ENCODE measurements at regions not wholly inside any gene's neighbourhood (a gene's known extent, or its start where the extent isn't known, plus 50 kb on each side); places are given as distances from the start of the nearest gene placed in this dataset.

DNA sequence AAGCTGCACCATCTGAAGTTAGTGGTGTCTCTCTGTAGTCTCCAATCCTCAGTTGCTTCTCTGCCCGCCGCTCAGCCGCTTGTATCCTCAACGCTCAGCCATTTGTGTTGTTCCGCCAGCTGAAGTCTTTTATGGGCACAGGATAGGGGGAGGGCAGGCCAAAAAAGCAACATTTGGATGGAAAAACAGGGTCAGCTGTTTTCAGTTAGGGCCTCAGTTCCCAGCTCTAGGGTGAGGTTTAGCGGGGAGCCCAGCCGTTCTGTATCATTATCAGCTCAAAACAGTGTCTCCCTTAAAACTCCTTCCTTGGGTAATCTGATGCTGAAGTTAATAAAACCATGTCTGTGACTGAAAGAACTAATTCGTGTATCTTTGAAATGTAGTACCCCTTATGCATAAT is 329.5 kb upstream of the AZI2 start:
- no peak for DNase-seq
- Histone ChIP-seq H3K4me3 (no peak overlapping the region), H3K9me3 (no peaks in the 10 kb centered on the region), H3K36me3 (no peaks in the 10 kb centered on the region), H3K27me3 (replicated peaks in 1 of 7) (no peaks in the 10 kb centered on the region), H3K4me1 (no peaks in the 10 kb centered on the region), H3K27ac (no peak overlapping the region)
- WGBS, 5 donors = 81 to 97% (median 90%) methylated on average over 8 of the region's 8 CpGs
- TF ChIP-seq POLR2AphosphoS5 (IDR thresholded peaks at IDR 0.05) (no peak), POLR2A (IDR thresholded peaks at IDR 0.05) (no peak)
- TF ChIP-seq, protein P1, sequence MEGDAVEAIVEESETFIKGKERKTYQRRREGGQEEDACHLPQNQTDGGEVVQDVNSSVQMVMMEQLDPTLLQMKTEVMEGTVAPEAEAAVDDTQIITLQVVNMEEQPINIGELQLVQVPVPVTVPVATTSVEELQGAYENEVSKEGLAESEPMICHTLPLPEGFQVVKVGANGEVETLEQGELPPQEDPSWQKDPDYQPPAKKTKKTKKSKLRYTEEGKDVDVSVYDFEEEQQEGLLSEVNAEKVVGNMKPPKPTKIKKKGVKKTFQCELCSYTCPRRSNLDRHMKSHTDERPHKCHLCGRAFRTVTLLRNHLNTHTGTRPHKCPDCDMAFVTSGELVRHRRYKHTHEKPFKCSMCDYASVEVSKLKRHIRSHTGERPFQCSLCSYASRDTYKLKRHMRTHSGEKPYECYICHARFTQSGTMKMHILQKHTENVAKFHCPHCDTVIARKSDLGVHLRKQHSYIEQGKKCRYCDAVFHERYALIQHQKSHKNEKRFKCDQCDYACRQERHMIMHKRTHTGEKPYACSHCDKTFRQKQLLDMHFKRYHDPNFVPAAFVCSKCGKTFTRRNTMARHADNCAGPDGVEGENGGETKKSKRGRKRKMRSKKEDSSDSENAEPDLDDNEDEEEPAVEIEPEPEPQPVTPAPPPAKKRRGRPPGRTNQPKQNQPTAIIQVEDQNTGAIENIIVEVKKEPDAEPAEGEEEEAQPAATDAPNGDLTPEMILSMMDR (IDR thresholded peaks at IDR 0.05 in 8 of 11, conservative IDR thresholded peaks at IDR 0.05 in 3 of 11) = no peak
- intact Hi-C loops (cut with DNase I; ENCODE audit: low total_unique reads) = no loop called here

DNA sequence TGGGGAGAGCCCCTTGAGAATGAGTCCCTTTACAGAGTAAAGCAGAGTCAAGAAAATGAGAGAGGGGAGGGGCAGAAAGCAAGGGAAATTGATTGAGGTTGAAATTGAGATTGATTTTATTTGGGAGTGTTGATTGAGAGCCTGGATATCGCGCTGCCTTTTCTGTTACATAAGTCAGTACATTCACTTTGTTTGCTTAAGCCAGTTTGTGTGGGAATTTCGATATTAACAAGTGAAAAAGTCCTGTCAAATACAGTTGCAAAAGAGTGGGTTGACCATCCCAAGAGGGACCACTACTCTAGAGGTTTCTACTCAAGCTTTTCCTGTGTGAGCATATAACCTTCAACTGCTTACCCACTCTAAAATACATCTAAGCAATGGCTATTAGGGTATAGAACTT is 331.4 kb upstream of the AZI2 start:
- no peaks in the 10 kb centered on the region for H3K9me3 ChIP-seq
- H3K36me3 ChIP-seq = no peaks in the 10 kb centered on the region
- 83 to 96% (median 86%) methylated on average over 3 of the region's 3 CpGs for WGBS, 5 donors

DNA sequence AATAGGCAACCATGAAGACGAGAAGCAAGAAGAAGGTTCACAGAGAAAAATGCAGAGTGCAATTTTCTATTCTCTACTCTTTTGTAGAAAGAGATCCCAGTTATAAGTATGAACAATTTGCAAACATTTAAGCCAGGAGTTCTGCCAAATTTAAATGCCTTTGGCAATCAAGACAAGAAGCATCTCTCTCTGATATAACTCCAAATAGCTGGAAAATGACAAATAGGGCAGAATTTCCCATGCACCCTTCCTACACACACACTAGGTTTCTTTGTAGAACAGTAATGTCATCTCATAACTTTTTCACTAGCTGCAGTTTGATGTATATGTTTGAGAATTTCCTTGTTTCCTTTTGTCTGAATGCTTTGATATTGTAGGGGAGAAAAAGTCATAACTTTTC is 333.5 kb upstream of the AZI2 start:
- Histone ChIP-seq H3K36me3 (no peaks in the 10 kb centered on the region), H3K4me1 (no peaks in the 10 kb centered on the region), H3K27me3 (replicated peaks in 1 of 7) (no peaks in the 10 kb centered on the region), H3K9me3 (no peaks in the 10 kb centered on the region), H3K4me3 (no peak overlapping the region), H3K27ac (no peak overlapping the region)
- no peak for DNase-seq
- intact Hi-C loops (cut with DNase I; ENCODE audit: low total_unique reads) = no loop called here
- WGBS, 5 donors = 77 to 89% (median 84%) methylated on average over 1 of the region's 1 CpG
- TF ChIP-seq POLR2AphosphoS5 (IDR thresholded peaks at IDR 0.05) (no peak), POLR2A (IDR thresholded peaks at IDR 0.05) (no peak)
- TF ChIP-seq, protein P1 (IDR thresholded peaks at IDR 0.05 in 8 of 11, conservative IDR thresholded peaks at IDR 0.05 in 3 of 11) = no peak

More for the DNA sequence above, 331.4 kb upstream of the AZI2 start:
- H3K27ac ChIP-seq = no peak overlapping the region
- TF ChIP-seq, protein P1 (IDR thresholded peaks at IDR 0.05 in 8 of 11, conservative IDR thresholded peaks at IDR 0.05 in 3 of 11) = no peak
- no peak for TF ChIP-seq POLR2A (IDR thresholded peaks at IDR 0.05)
- TF ChIP-seq POLR2AphosphoS5 (IDR thresholded peaks at IDR 0.05) = no peak
- H3K27me3 ChIP-seq (replicated peaks in 1 of 7) = no peaks in the 10 kb centered on the region
- no peak for DNase-seq
- H3K4me3 ChIP-seq = no peak overlapping the region
- intact Hi-C loops (cut with DNase I; ENCODE audit: low total_unique reads) = no loop called here
- no peaks in the 10 kb centered on the region for H3K4me1 ChIP-seq

DNA sequence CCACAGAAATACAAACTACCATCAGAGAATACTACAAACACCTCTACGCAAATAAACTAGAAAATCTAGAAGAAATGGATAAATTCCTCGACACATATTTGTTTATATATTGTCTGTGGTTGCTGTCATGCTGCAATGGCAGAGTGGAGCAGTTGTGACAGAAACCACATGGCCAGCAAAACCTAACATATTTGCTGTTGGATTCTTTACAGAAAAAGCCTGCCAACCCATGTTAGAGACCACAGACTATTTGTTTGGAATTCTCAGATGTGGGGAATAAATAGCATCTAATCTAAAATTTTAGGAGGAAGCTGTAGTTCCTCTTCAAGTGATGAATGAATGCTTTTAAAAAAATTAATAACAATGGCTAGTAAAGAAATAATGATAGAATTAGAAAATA is 341.6 kb upstream of the AZI2 start:
- no peak for DNase-seq
- intact Hi-C loops (cut with DNase I; ENCODE audit: low total_unique reads) = no loop called here
- Histone ChIP-seq H3K27ac (no peak overlapping the region), H3K36me3 (no peaks in the 10 kb centered on the region), H3K4me1 (no peaks in the 10 kb centered on the region), H3K9me3 (peaks cover 0 to 2% (median 0%) of the 10 kb centered on the region in 8 donors), H3K27me3 (replicated peaks in 1 of 7) (no peaks in the 10 kb centered on the region), H3K4me3 (no peak overlapping the region)
- TF ChIP-seq POLR2AphosphoS5 (IDR thresholded peaks at IDR 0.05) (no peak), POLR2A (IDR thresholded peaks at IDR 0.05) (no peak)
- TF ChIP-seq, protein P1 (IDR thresholded peaks at IDR 0.05 in 8 of 11, conservative IDR thresholded peaks at IDR 0.05 in 3 of 11) = no peak
- 78 to 96% (median 85%) methylated on average over 2 of the region's 2 CpGs for WGBS, 5 donors
